SK-N-MC (cell line): ENCODE measurements at regions not wholly inside any gene's neighbourhood (a gene's known extent, or its start where the extent isn't known, plus 50 kb on each side); places are given as distances from the start of the nearest gene placed in this dataset.
"Not testable (repeated sequence)": the region's sequence is repeated elsewhere in the genome, so short reads cannot be mapped to it uniquely, and the experiment has no call there.

Experiments used
- DNase-seq: peaks from one replicate; pipeline ENCODE4 v3.0.0-alpha.2; 2011; ENCODE audit warnings: low read depth, low spot score
- H3K27ac ChIP-seq: fragments of 200-600 bp; sonication (generic); 2 replicates; pipeline ENCODE4 v1.5.1; 2016; ENCODE audit warnings: mixed run types
- H3K36me3 ChIP-seq: fragments of 200-600 bp; sonication (generic); 2 replicates; pipeline ENCODE4 v1.6.1; 2017; ENCODE audit warnings: antibody characterized with exemption, low read length, mixed read lengths; ENCODE audit not compliant: insufficient read depth
- H3K4me3 ChIP-seq: fragments of 200-600 bp; sonication (generic); 2 replicates; pipeline ENCODE4 v1.5.1; 2016
- H3K9ac ChIP-seq: fragments of 200-600 bp; sonication (generic); 2 replicates; pipeline ENCODE4 v1.8.0; 2017; ENCODE audit warnings: mixed run types, mixed read lengths; ENCODE audit not compliant: insufficient read length
- H3K9me3 ChIP-seq: fragments of 200-600 bp; sonication (generic); 2 replicates; pipeline ENCODE4 v1.6.1; 2017; ENCODE audit warnings: low read depth, mild to moderate bottlenecking, antibody characterized with exemption, low read length, moderate library complexity, mixed read lengths
- EZH2 ChIP-seq: fragments of 200-600 bp; sonication (generic); IDR thresholded peaks from one replicate; pipeline ENCODE4 v1.6.1; 2017; ENCODE audit warnings: antibody characterized with exemption
- FOXP2 ChIP-seq: optimal IDR thresholded peaks from 2 replicates; pipeline ENCODE3; 2011; ENCODE audit warnings: mild to moderate bottlenecking, moderate library complexity; ENCODE audit not compliant: insufficient read depth; ENCODE audit errors: extremely low read length, control extremely low read depth
- POLR2AphosphoS5 ChIP-seq: IDR thresholded peaks from 2 replicates; pipeline ENCODE4 v1.6.1; 2012; ENCODE audit warnings: mild to moderate bottlenecking, low read depth, low read length, borderline replicate concordance

DNA sequence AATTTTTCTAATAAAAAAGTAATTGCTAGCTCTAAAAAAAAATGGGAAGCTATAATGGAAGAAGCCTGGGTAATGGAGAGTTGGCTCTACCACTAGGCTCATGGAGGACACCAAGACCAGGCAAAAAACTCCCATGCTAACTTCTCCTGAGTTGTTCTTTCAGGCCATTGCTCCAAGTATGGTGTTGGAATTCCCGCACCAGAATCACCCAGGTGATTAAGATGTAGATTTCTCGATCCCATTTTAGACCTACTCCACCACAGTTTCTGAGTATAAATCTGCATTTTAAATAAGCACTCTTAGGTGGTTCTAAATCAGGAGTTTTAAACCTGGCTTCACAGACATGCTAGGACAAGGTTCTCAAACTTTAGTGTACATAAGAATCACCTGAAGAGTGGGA lies 221.0 kb downstream of the EMP1 start:
- no peaks in the 10 kb centered on the region for H3K9me3 ChIP-seq
- TF ChIP-seq EZH2 (no peak), FOXP2 (no peak), POLR2AphosphoS5 (no peak)
- DNase-seq, result no peak
- no peak overlapping the region for H3K4me3 ChIP-seq
- no peak overlapping the region for H3K9ac ChIP-seq
- H3K27ac ChIP-seq, result no peak overlapping the region
- H3K36me3 ChIP-seq, result no peaks in the 10 kb centered on the region

DNA sequence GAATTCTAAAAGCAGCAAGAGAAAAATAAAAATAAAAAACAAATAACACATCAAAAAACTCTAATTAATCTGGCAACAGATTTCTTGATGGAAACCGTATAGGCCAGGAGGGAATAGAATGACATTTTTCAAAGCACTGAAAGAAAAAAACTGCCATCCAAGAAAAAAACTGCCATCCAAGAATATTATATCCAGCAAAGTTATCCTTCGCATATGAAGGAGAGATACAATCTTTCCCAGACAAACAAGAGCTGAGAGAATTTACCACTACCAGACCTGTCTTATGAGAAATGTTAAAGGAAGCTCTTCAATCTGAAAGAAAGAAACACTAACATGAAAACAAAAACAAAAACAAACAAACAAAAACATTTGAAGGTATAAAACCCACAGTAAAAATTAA lies 214.8 kb downstream of the EMP1 start:
- TF ChIP-seq EZH2 (no peak), POLR2AphosphoS5 (no peak), FOXP2 (no peak)
- Histone ChIP-seq H3K27ac (no peak overlapping the region), H3K4me3 (no peak overlapping the region), H3K36me3 (no peaks in the 10 kb centered on the region), H3K9me3 (no peaks in the 10 kb centered on the region), H3K9ac (no peak overlapping the region)
- DNase-seq, result no peak

DNA sequence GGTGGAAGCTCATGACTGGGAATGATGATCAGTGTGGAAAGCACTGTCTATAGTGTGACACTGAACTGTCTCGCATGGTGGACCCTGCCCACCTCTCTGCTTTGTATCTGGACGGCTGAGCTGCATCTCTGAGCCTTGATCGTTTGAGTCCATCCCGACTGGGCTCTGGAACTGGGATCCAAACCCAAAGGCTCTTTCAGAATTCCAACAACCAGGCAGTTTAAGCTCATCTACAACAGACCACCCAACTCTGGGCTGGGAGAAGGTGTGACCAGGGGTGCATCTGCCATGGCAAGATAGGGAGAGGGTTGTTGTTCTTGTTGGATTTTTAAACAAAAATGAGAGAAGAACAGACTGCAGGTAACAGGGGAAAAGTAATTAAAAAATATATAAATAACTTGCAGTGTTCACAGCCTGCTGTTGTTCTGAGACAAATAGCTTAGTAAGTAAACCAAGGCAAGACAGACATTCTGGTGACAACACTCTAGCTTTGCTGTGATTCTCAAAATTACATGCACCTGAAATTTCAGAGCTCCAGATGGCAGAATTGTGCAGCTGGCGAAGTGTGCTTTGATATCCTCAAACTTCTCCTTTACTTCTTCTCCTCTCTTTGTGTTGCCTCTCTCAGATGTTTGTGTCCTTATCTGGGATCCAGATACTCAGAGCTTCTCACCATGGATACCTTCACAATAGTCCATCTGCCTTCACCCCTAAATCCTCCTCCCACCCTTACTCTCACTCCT lies 209.6 kb downstream of the EMP1 start:
- no peak for TF ChIP-seq EZH2
- no peak for TF ChIP-seq FOXP2
- no peak for TF ChIP-seq POLR2AphosphoS5
- DNase-seq, result no peak
- Histone ChIP-seq H3K9ac (no peak overlapping the region), H3K9me3 (no peaks in the 10 kb centered on the region), H3K36me3 (no peaks in the 10 kb centered on the region), H3K4me3 (no peak overlapping the region), H3K27ac (no peak overlapping the region)

DNA sequence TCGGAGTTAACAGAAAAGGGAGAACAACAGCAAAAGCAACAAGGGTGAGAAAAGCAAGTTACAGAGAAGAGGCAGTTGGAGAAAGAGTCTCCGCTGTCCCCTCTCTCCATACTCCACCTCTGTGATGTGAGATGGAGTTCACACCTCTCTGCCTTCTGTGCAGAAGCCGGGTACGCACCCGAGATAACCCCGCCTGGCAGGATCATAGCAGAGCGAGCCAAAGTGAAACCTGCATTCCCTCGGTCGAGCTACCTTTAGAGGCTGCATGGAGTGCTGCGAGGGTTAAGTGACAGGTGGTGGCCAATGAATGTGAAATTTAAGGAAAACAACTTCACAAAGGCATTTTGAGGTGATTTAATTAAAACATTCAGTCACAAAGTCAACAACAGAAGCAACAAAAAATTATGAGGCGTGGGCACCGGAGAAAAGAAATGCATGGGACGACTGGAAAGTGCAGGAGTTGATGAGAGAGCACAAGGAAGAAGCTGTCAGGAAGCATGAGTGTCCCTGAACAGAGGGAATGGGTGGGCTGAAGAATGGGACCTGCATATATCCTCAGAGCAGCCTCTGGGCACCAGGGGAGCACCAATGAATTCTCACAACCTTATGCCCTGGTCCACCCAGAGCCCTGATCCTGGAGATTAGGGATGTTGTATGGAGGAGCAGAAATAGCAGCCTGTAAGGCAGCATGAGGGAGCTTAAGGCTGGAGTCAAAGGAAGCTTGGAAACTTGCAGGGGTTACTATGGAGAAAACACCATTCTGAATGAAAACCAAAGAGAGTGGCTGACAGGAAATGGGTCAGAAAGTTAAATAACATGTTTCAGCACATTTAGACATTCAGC lies 208.3 kb downstream of the EMP1 start:
- no peaks in the 10 kb centered on the region for H3K9me3 ChIP-seq
- no peak overlapping the region for H3K4me3 ChIP-seq
- no peak for DNase-seq
- H3K27ac ChIP-seq, result no peak overlapping the region
- TF ChIP-seq EZH2 (no peak), POLR2AphosphoS5 (no peak), FOXP2 (no peak)
- H3K36me3 ChIP-seq, result no peaks in the 10 kb centered on the region
- no peak overlapping the region for H3K9ac ChIP-seq

DNA sequence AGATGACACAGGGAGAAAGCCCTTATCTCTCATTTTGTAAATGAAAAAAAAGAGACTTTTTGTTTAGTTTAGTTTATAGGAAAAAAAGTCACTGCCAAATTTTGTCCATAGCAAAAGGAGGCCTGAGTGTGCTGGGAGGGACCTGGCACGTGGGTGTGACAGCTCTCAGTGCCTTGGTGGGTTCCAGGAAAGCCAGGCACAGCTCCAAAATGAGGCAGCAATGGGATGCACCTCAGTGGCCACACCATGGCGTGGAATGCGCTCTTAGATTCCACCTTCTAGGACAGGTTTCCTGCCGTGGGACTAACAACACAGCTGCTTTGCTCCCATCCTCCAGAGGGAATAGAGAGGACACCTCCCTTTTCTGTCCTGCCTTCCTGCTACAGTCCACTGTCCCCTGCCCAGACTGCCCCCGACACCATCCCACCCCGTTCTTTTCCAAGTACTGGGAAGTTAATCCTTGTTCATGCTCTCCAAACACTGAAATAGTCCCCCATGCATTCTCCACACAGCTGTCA lies 207.6 kb downstream of the EMP1 start:
- TF ChIP-seq EZH2, result no peak
- TF ChIP-seq POLR2AphosphoS5, result no peak
- no peak for TF ChIP-seq FOXP2
- Histone ChIP-seq H3K9me3 (no peaks in the 10 kb centered on the region), H3K36me3 (no peaks in the 10 kb centered on the region), H3K9ac (no peak overlapping the region), H3K4me3 (no peak overlapping the region), H3K27ac (no peak overlapping the region)
- no peak for DNase-seq

DNA sequence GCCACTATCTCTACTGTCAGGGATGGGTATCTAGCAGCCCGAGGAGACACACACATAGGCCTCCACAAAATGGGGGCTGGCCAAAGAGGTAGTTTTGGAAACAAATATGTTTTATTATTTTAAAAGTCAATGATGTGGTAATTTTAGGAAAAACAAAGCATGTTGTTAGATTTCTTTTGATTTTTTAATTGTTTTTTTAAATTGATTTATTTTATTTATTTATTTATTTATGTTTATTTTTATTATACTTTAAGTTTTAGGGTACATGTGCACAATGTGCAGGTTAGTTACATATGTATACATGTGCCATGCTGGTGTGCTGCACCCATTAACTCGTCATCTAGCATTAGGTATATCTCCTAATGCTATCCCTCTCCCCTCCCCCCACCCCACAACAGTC lies 194.8 kb downstream of the EMP1 start:
- H3K27ac ChIP-seq, H3K9ac ChIP-seq, H3K9me3 ChIP-seq, H3K36me3 ChIP-seq, H3K4me3 ChIP-seq, DNase-seq: not testable (repeated sequence)

DNA sequence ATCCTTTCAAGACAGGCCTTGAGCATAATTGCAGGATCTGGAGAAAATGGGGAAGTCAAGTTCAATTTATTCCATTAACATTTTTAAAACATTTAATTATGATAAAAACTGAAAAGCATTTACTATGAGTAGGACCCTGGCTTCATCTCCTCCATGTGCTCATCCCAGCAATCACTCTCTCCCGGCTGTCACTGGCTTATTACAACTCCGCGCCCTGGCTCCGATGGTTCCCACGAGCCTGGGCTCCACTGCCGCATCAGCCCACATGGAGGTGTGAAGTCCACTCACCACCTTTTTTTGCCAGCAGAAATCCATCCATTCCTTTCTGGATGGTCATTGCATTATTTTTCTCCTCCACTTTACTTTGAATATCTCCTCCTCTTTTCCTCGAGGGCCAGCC lies 194.4 kb downstream of the EMP1 start:
- Histone ChIP-seq H3K27ac (no peak overlapping the region), H3K9me3 (no peaks in the 10 kb centered on the region), H3K4me3 (no peak overlapping the region), H3K9ac (no peak overlapping the region), H3K36me3 (no peaks in the 10 kb centered on the region)
- DNase-seq, result no peak
- TF ChIP-seq EZH2 (no peak), FOXP2 (no peak), POLR2AphosphoS5 (no peak)

DNA sequence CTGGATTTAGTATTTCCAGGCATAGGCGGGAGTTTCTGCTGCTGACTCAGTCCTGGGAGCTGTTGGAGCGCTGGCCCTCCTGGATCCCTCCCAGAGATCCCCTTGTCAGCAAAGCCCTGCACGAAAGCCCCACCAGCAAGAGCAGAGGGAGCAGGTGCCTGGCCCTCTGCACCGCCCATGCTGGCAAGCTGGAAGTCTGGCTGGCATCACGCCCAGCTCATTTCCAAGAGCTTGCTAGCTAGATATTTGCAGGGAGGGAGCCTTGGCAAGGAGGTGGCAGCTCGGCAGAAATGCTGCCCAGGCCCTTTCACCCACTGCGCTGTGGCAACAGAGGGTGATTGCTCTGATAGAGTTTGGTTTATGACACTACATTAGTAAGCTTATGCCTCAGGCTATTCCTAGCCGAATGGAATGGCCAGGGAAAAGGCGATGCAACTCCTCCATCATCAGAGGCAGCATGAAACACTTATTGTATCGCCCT lies 193.9 kb downstream of the EMP1 start:
- Histone ChIP-seq H3K9ac (no peak overlapping the region), H3K36me3 (no peaks in the 10 kb centered on the region), H3K4me3 (no peak overlapping the region), H3K9me3 (no peaks in the 10 kb centered on the region), H3K27ac (no peak overlapping the region)
- no peak for TF ChIP-seq FOXP2
- TF ChIP-seq POLR2AphosphoS5, result no peak
- no peak for TF ChIP-seq EZH2
- DNase-seq, result no peak

DNA sequence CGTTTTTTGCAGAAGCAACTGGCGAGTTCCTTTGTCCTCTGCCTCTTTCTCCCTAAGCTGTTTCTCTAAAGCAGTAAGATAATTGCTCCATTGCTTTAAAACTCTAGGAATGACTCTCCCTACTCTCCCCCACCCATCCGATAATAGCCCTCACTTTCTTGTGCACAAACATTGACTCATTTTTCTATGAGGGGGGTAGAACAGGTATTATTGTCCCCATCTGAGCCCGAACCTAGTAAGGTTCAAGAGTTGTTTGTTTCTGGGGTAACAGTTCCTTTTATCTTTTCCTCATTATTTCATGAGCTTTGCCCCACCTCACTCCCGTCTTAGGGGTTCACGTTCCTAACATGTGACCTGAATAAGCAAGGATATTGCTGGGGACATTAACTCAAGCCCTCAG lies 190.6 kb downstream of the EMP1 start:
- Histone ChIP-seq H3K9ac (no peak overlapping the region), H3K9me3 (no peaks in the 10 kb centered on the region), H3K4me3 (no peak overlapping the region), H3K27ac (no peak overlapping the region), H3K36me3 (no peaks in the 10 kb centered on the region)
- no peak for DNase-seq
- TF ChIP-seq EZH2 (no peak), POLR2AphosphoS5 (no peak), FOXP2 (no peak)
